ENCODE measurements at regions not wholly inside any gene's neighbourhood (a gene's known extent, or its start where the extent isn't known, plus 50 kb on each side); places are given as distances from the start of the nearest gene placed in this dataset.

- no peaks in the 10 kb centered on the region for H3F3A ChIP-seq (ENCODE audit: insufficient read depth, low read length, poor library complexity, severe bottlenecking)
- H3K4me2 ChIP-seq (ENCODE audit: low read length), result no peak overlapping the region
- no peak overlapping the region for H2AFZ ChIP-seq (ENCODE audit: low read depth, low read length)
Measured at GRCh38 chr6:74451953-74452352, 753.9 kb downstream of the COL12A1 start.

GRCh38 chr6:74448850-74449249 lies 752.8 kb downstream of the CD109 start:
- Histone ChIP-seq H3K4me3 (ENCODE audit: low read length) (no peak overlapping the region), H3K9ac (ENCODE audit: low read length) (no peak overlapping the region), H3K27me3 (ENCODE audit: insufficient read depth, low read depth, low read length) (no peaks in the 10 kb centered on the region), H3K4me2 (ENCODE audit: low read length) (no peak overlapping the region), H3K36me3 (ENCODE audit: insufficient read depth, low read length) (no peaks in the 10 kb centered on the region), H3K79me2 (replicated peaks; ENCODE audit: insufficient read depth, low read length) (no peaks in the 10 kb centered on the region), H3K27ac (ENCODE audit: low read length) (no peak overlapping the region), H3K9me2 (ENCODE audit: insufficient read depth, low read length) (no peaks in the 10 kb centered on the region), H3F3A (ENCODE audit: insufficient read depth, low read length, poor library complexity, severe bottlenecking) (no peaks in the 10 kb centered on the region), H4K20me1 (ENCODE audit: insufficient read depth) (no peaks in the 10 kb centered on the region), H2AFZ (ENCODE audit: low read depth, low read length) (no peak overlapping the region), H3K9me3 (ENCODE audit: low read length) (no peaks in the 10 kb centered on the region)
- no peak for TF ChIP-seq TAF1 (IDR thresholded peaks at IDR 0.05; ENCODE audit: low read depth)

More at GRCh38 chr6:74451953-74452352, 753.9 kb downstream of the COL12A1 start:
- Histone ChIP-seq H3K9me2 (ENCODE audit: insufficient read depth, low read length) (no peaks in the 10 kb centered on the region), H4K20me1 (ENCODE audit: insufficient read depth) (no peaks in the 10 kb centered on the region), H3K9me3 (ENCODE audit: low read length) (no peaks in the 10 kb centered on the region), H3K79me2 (replicated peaks; ENCODE audit: insufficient read depth, low read length) (no peaks in the 10 kb centered on the region), H3K9ac (ENCODE audit: low read length) (no peak overlapping the region), H3K27ac (ENCODE audit: low read length) (no peak overlapping the region), H3K4me3 (ENCODE audit: low read length) (no peak overlapping the region), H3K36me3 (ENCODE audit: insufficient read depth, low read length) (no peaks in the 10 kb centered on the region), H3K27me3 (ENCODE audit: insufficient read depth, low read depth, low read length) (no peaks in the 10 kb centered on the region)
- TF ChIP-seq MXI1 (conservative IDR thresholded peaks at IDR 0.05; ENCODE audit: poor library complexity, severe bottlenecking) (no peak), SMC3 (conservative IDR thresholded peaks at IDR 0.05; ENCODE audit: poor library complexity) (no peak), CTCF (IDR thresholded peaks at IDR 0.05; ENCODE audit: poor library complexity, severe bottlenecking) (no peak), REST (IDR thresholded peaks at IDR 0.05; ENCODE audit: borderline replicate concordance) (no peak), EP300 (conservative IDR thresholded peaks at IDR 0.05; ENCODE audit: poor library complexity, severe bottlenecking) (no peak), EZH2 (IDR thresholded peaks at IDR 0.05; ENCODE audit: borderline replicate concordance, insufficient read depth, low read length, poor library complexity, severe bottlenecking) (no peak), POLR2AphosphoS5 (IDR thresholded peaks at IDR 0.05) (no peak), TAF1 (IDR thresholded peaks at IDR 0.05; ENCODE audit: low read depth) (no peak)

- Histone ChIP-seq H3K4me2 (ENCODE audit: low read length) (no peak overlapping the region), H3K4me3 (ENCODE audit: low read length) (no peak overlapping the region), H3K36me3 (ENCODE audit: insufficient read depth, low read length) (no peaks in the 10 kb centered on the region), H2AFZ (ENCODE audit: low read depth, low read length) (no peak overlapping the region), H3F3A (ENCODE audit: insufficient read depth, low read length, poor library complexity, severe bottlenecking) (no peaks in the 10 kb centered on the region), H3K27me3 (ENCODE audit: insufficient read depth, low read depth, low read length) (no peaks in the 10 kb centered on the region), H4K20me1 (ENCODE audit: insufficient read depth) (no peaks in the 10 kb centered on the region), H3K9me2 (ENCODE audit: insufficient read depth, low read length) (no peaks in the 10 kb centered on the region), H3K9me3 (ENCODE audit: low read length) (no peaks in the 10 kb centered on the region), H3K79me2 (replicated peaks; ENCODE audit: insufficient read depth, low read length) (no peaks in the 10 kb centered on the region), H3K9ac (ENCODE audit: low read length) (no peak overlapping the region), H3K27ac (ENCODE audit: low read length) (no peak overlapping the region)
- TF ChIP-seq CTCF (IDR thresholded peaks at IDR 0.05; ENCODE audit: poor library complexity, severe bottlenecking) (no peak), EP300 (conservative IDR thresholded peaks at IDR 0.05; ENCODE audit: poor library complexity, severe bottlenecking) (no peak), SMC3 (conservative IDR thresholded peaks at IDR 0.05; ENCODE audit: poor library complexity) (no peak), MXI1 (conservative IDR thresholded peaks at IDR 0.05; ENCODE audit: poor library complexity, severe bottlenecking) (no peak), TAF1 (IDR thresholded peaks at IDR 0.05; ENCODE audit: low read depth) (no peak), REST (IDR thresholded peaks at IDR 0.05; ENCODE audit: borderline replicate concordance) (no peak)
Measured at GRCh38 chr6:74447013-74447412, 751.0 kb downstream of the CD109 start.

All from neural cell (in vitro differentiated cells).